ENCODE measurements at regions not wholly inside any gene's neighbourhood (a gene's known extent, or its start where the extent isn't known, plus 50 kb on each side); places are given as distances from the start of the nearest gene placed in this dataset.

- TF ChIP-seq EZH2 (IDR thresholded peaks at IDR 0.05; ENCODE audit: low read length, missing control alignments) (no peak), CTCF (conservative IDR thresholded peaks at IDR 0.05 in 1 of 2, IDR thresholded peaks at IDR 0.05 in 1 of 2; ENCODE audit: low read depth in 1 of 2, low read length in 2 of 2) (no peak)
- H3K9me3 ChIP-seq (ENCODE audit: control insufficient read depth, insufficient read depth, low read depth, low read length) = no peaks in the 10 kb centered on the region
- H2AFZ ChIP-seq (ENCODE audit: low read length) = no peak overlapping the region
- no peaks in the 10 kb centered on the region for H3K79me2 ChIP-seq (ENCODE audit: control insufficient read depth, insufficient read depth, low read length)
- DNase-seq (ENCODE audit: low read depth in 2 of 2) = no peak
- H3K9ac ChIP-seq (ENCODE audit: insufficient read depth, low read length) = no peak overlapping the region
- no peaks in the 10 kb centered on the region for H4K20me1 ChIP-seq (ENCODE audit: control insufficient read depth, extremely low read depth, insufficient read depth, low read length)
- H3K27ac ChIP-seq (ENCODE audit: insufficient read depth, low read length) = no peak overlapping the region
- H3K4me1 ChIP-seq (ENCODE audit: control insufficient read depth, extremely low read depth, insufficient read depth, low read length) = no peaks in the 10 kb centered on the region
- no peaks in the 10 kb centered on the region for H3K36me3 ChIP-seq (ENCODE audit: control insufficient read depth, insufficient read depth, low read length)
- H3K27me3 ChIP-seq (ENCODE audit: control insufficient read depth, insufficient read depth, low read length) = no peaks in the 10 kb centered on the region
- no peak overlapping the region for H3K4me2 ChIP-seq (ENCODE audit: extremely low read depth, insufficient read depth, low read length)
- H3K4me3 ChIP-seq (replicated peaks in 1 of 4; ENCODE audit: control extremely low read depth in 1 of 4, insufficient read depth in 1 of 4, low read depth in 3 of 4, low read length in 4 of 4) = no peak overlapping the region
These were observed 859.0 kb upstream of the LRRTM1 start for GRCh38 chr2:81163583-81163982.

GRCh38 chr2:81158505-81158904, 854.0 kb upstream of the LRRTM1 start:
- Histone ChIP-seq H4K20me1 (ENCODE audit: control insufficient read depth, extremely low read depth, insufficient read depth, low read length) (no peaks in the 10 kb centered on the region), H3K79me2 (ENCODE audit: control insufficient read depth, insufficient read depth, low read length) (no peaks in the 10 kb centered on the region), H3K4me3 (replicated peaks in 1 of 4; ENCODE audit: control extremely low read depth in 1 of 4, insufficient read depth in 1 of 4, low read depth in 3 of 4, low read length in 4 of 4) (no peak overlapping the region), H3K27ac (ENCODE audit: insufficient read depth, low read length) (no peak overlapping the region), H3K9me3 (ENCODE audit: control insufficient read depth, insufficient read depth, low read depth, low read length) (no peaks in the 10 kb centered on the region), H3K36me3 (ENCODE audit: control insufficient read depth, insufficient read depth, low read length) (no peaks in the 10 kb centered on the region), H3K27me3 (ENCODE audit: control insufficient read depth, insufficient read depth, low read length) (no peaks in the 10 kb centered on the region), H3K9ac (ENCODE audit: insufficient read depth, low read length) (no peak overlapping the region), H2AFZ (ENCODE audit: low read length) (no peak overlapping the region), H3K4me1 (ENCODE audit: control insufficient read depth, extremely low read depth, insufficient read depth, low read length) (no peaks in the 10 kb centered on the region), H3K4me2 (ENCODE audit: extremely low read depth, insufficient read depth, low read length) (no peak overlapping the region)
- no peak for DNase-seq (ENCODE audit: low read depth in 2 of 2)
- TF ChIP-seq CTCF (conservative IDR thresholded peaks at IDR 0.05 in 1 of 2, IDR thresholded peaks at IDR 0.05 in 1 of 2; ENCODE audit: low read depth in 1 of 2, low read length in 2 of 2) (no peak), EZH2 (IDR thresholded peaks at IDR 0.05; ENCODE audit: low read length, missing control alignments) (no peak)

GRCh38 chr2:81148323-81148722, 843.8 kb upstream of the LRRTM1 start:
- Histone ChIP-seq H2AFZ (ENCODE audit: low read length) (no peak overlapping the region), H4K20me1 (ENCODE audit: control insufficient read depth, extremely low read depth, insufficient read depth, low read length) (no peaks in the 10 kb centered on the region), H3K27me3 (ENCODE audit: control insufficient read depth, insufficient read depth, low read length) (no peaks in the 10 kb centered on the region), H3K4me2 (ENCODE audit: extremely low read depth, insufficient read depth, low read length) (no peak overlapping the region), H3K27ac (ENCODE audit: insufficient read depth, low read length) (no peak overlapping the region), H3K4me1 (ENCODE audit: control insufficient read depth, extremely low read depth, insufficient read depth, low read length) (no peaks in the 10 kb centered on the region), H3K9ac (ENCODE audit: insufficient read depth, low read length) (no peak overlapping the region), H3K9me3 (ENCODE audit: control insufficient read depth, insufficient read depth, low read depth, low read length) (no peaks in the 10 kb centered on the region), H3K36me3 (ENCODE audit: control insufficient read depth, insufficient read depth, low read length) (no peaks in the 10 kb centered on the region), H3K79me2 (ENCODE audit: control insufficient read depth, insufficient read depth, low read length) (no peaks in the 10 kb centered on the region), H3K4me3 (replicated peaks in 1 of 4; ENCODE audit: control extremely low read depth in 1 of 4, insufficient read depth in 1 of 4, low read depth in 3 of 4, low read length in 4 of 4) (no peak overlapping the region)
- TF ChIP-seq EZH2 (IDR thresholded peaks at IDR 0.05; ENCODE audit: low read length, missing control alignments) (no peak), CTCF (conservative IDR thresholded peaks at IDR 0.05 in 1 of 2, IDR thresholded peaks at IDR 0.05 in 1 of 2; ENCODE audit: low read depth in 1 of 2, low read length in 2 of 2) (no peak)
- DNase-seq (ENCODE audit: low read depth in 2 of 2) = no peak

Data from fibroblast of lung (primary cell).